Colon (tissue), 2 donors: ENCODE measurements at regions not wholly inside any gene's neighbourhood (a gene's known extent, or its start where the extent isn't known, plus 50 kb on each side); places are given as distances from the start of the nearest gene placed in this dataset.

ENCODE experiments used
- FAIRE-seq: peaks from 2 replicates; lab custom pipeline; 2012; peaks lifted over from hg19 to GRCh38; lab: Jason Lieb, UNC
- donor health status: control.
- donor health status: control.

DNA sequence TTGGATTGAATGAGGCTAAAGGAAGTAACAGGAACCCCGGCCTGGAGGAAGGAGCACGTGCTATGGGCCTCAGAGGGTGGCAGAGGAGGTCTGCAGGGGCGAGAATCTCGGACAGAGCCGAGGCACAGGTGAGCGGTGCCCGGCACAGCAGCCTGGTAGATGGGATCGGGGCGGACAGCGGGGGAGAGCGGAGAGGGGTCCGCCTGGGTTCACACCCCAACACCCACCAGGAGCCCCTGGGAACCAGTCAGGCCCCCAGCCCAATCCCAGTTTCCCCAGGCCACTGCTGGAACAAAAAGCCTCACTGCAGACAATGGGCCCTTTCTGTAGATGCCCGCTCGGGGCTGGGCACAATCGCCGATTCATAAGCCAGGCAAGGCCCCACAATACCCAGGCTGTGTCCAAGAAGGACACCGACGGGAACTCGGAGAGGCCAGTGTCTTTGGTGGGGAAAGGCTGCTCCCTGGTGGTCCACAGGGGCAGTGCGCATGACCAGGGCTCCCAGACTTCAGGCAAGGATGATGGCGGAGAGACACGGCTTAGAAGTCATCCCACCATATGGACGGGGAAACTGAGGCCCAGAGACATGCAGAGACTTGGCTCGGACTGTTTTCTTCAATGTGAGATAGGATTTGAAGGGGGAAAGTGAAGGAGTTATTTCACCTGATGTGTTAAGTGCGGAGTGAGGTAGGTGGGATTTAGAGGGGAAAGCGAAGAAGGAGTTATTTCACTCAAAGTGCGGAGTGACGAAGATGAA lies 106.9 kb upstream of the GPR26 start:
- FAIRE-seq: no peak

DNA sequence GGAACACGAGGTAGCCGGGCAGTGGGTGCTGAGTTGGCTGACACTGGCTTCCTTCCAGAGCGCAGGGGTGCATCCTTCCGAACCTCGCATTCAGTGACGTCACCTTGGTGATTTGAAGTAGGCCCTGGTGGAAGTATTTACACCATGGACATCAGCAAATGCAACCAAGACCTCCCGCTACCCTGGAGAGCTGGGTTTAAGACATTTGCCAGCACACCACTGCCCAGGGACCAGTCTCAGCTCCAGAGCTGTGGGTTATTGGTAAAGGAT lies 106.4 kb upstream of the GPR26 start:
- no peak for FAIRE-seq

DNA sequence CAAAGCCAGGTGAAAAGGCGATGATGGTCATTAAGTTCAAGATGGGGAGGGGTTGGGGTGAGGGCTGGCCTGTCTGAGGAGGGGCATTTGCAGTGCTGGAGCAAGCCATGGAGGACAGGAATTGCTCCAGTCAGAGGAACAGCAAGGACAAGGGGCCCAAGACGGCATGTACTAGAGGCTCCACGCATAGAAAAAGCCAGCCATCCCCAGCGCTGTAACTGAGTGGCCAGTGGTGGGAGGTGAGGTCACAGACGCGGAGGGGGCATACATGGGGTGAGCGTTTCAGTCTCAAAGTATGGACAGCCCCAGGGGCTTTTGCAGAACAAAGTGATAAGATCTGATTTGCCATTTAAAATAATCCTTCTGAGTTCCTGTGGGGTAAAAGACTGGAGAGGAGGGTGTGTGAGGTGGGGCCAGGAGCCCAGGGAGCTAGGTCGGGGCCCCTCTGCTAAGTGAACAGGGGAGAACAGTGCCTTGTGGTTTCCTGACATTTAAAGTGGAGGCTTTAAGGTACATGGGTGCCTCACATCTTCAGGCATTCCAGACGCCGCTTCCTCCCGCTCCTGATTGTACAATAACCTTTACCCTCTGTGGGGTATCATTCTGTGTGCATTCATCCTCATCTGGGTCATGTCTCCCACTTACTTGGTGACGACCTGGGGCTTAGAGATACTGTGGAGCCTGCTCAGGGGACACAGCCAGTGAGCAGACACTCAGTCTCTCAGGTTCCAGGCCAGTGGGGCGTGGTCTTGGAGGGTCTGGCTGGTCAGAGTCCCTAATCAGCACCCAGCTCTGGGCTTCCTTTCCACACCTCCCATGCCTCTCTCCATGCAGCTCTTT lies 105.6 kb upstream of the GPR26 start:
- FAIRE-seq: no peak

- FAIRE-seq: no peak
Measured at GRCh38 chr10:123561141-123561440, 105.1 kb upstream of the GPR26 start.

DNA sequence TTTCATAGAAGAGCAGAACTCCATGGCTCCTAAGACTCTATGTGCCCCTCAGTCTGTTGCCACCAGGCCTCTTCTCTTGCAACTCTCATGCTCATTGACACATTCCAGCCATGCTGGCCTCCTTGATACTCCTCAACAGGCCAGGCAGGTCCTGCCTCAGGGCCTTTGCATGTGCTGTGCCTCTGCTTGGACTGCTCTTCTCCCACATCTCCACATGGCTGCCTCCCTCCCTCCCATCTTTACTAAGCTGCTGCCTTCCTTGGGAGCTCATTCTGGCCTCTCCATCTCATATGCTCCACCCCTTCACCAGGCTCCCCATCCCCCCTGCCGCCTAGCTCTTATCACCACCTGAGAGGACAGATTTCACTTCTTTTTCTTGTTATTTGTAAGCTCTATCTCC lies 103.8 kb upstream of the GPR26 start:
- no peak for FAIRE-seq

GRCh38 chr10:123562811-123563580 lies 103.2 kb upstream of the GPR26 start:
- FAIRE-seq: no peak

GRCh38 chr10:123563581-123563855 lies 102.6 kb upstream of the GPR26 start:
- FAIRE-seq: no peak

DNA sequence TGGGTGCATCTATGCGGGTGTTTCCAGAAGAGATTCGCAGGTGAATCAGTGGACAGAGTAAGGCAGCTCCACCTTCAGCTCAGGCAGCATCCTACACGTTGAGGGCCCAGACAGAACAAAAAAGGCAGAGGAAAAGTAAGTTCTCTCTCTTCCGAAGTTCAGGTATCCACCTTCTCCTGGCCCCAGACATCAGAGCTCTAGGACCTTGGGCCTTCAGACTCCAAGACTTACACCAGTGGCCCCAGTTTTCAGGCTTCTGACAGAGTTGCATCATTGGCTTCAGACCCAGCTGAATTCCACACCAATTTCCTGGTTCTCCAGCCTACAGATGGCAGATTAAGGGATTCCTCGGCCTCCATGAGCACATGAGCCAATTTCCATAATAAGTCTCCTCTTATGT lies 102.2 kb upstream of the GPR26 start:
- FAIRE-seq: no peak

DNA sequence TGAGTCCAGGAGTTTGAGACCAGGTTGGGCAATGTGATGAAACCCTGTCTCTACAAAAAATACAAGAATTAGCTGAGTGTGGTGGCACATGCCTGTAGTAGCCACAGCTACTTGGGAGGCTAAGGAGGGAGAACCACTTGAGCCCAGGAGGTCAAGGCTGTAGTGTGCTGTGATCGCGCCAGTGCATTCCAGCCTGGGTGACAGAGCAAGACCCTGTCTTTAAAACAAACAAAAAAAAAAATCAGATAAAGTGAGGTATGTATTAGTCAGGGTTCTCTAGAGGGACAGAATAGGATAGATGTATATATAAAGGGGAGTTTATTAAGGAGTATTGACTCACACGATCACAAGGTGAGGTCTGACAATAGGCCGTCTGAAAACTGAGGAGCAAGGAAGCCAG lies 101.5 kb upstream of the GPR26 start:
- no peak for FAIRE-seq

DNA sequence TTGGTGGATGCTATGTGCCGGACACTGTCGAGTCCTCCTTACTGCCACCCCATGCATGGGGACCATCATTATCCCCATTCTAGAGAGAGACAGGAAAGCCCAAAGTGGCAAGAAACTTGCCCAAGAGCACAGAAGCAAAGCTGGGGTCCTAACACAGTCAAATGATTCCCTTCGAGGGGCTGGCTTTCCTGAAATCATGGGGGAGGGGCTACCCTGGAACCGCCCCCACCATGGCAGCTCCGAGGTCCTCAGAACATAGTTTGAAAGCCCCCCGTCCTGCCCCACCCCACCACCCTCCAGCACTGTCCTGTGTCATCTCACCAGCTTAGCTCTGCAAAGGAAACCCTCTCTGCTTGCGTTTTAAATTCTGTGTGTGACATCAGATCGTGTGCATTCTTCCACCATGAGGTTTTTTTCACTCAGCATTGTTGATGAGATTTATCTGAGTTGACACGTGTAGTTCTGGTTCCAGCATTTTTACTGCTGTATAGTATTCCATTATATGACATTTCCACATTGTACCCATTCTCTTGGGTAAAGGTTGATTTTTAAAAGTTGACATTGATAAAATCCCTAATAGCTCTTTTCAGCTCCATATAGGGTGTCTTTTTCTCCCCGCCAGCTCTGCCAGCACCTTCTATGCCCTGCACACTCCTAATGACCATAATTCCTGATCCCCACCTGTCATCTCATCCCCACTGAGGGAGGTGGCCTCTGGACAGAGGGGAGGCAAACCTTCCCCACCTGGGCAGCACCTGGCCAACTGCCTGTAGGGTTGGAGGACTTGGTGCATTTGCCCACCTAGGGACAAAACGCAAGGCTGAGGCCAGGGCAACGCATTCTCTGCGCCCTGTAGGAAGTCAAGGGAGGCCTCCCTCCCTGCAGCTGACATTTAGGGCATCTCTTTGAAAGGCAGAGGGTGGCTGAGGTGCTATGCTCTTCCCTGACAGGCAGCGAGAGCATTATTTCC lies 100.2 kb upstream of the GPR26 start:
- FAIRE-seq: no peak

DNA sequence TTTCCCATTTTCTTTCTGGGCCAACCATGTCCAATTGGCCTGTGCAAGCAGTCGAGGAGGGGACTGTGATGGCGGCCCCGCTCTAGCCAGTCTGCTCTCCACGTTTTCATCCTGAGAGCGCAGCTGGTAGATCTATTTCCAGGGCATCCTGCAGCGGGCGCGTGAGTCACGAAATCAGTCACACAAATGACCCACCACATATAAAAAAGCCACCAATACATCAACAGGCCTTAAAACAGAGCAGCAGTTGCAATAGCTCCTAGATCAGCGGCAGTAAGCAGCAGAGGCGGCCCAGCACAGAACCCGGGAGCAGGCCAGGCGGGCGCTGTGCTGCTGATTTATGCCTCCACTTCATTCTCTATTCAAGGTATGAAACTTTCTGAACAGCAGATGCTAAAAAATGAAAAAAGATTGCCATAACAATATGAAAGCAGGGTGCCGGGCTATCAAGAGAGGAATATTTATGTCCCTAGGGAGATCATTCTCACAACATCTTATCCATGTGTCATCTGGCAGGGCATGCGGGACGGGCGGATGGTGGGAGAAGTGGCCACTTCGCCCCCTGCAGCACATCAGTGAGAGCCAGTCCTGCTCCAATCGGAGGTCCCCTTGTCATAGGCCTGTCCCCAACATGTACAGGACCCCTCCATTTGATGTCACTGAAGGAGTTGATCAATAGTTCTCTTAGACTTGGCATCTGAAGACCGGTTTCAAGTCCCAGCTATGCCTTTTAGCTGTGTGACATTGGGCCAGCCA lies 98.0 kb upstream of the GPR26 start:
- no peak for FAIRE-seq

- no peak for FAIRE-seq
Measured at GRCh38 chr10:123568751-123569150, 97.4 kb upstream of the GPR26 start.

- FAIRE-seq: no peak
Measured at GRCh38 chr10:123569436-123570035, 96.6 kb upstream of the GPR26 start.

GRCh38 chr10:123570051-123570897 lies 95.9 kb upstream of the GPR26 start:
- FAIRE-seq: no peak

DNA sequence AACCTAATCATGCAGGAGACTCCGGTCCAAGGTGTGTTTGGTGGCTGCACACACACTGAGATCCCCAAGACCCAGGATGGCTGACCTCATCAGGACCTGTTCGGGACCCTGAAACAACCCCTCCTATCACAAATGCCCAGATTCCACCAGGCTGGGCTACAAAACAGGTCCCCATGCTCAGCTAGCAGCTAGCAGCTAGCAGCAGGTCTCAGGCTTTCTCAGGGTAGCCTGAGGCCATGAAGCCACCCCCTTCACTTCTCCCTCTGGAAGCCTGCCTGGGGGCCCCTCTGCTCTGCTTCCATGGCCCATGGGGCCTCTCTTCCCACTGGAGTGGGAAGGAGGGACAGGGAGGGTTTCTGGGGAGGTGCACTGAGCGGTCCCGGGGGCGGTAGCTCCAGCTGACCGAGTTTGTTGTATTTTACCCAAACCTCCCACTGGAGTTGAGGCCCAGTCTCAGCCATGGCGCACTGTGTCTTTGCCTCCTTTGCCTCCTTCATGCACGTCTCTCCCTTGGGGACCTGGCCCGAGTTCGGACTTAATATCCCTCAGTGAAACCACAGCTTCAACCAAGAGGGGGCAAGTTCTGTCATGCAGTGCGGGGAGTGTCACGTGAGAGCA lies 95.1 kb upstream of the GPR26 start:
- no peak for FAIRE-seq

GRCh38 chr10:123571978-123572377 lies 94.2 kb upstream of the GPR26 start:
- FAIRE-seq: no peak

GRCh38 chr10:123573236-123574108 lies 92.7 kb upstream of the GPR26 start:
- no peak for FAIRE-seq

DNA sequence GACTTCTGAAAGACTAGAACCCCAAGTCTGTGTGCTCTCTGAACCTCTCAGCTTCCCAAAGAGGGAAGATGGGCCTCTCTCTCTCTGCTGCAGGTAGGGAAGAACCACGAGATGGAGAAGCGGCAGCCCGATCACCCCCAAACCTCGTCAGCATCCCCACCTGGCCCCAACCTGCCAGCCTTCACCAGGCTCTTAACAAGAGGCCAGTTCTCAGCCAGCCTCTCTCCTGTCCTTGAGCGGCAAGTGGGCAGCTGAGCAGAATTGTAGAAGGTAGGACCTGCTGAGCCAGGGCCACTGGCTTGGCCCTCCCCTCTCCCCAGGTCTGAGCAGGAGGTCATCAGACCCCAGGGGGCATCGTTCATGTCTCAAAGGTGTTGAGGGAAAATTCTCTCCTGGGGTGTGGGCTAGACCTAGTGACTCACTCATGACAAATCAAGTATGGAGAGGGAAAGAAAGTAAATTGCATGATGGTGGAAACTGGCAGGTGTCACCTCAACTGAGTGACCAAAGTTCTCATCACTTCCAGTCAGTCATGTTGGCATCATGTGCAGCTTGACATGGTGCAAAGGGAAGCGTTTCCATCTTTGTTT lies 92.0 kb upstream of the GPR26 start:
- no peak for FAIRE-seq
